B cell (primary cell): ENCODE measurements at regions not wholly inside any gene's neighbourhood (a gene's known extent, or its start where the extent isn't known, plus 50 kb on each side); places are given as distances from the start of the nearest gene placed in this dataset.

Source experiments
- CTCF ChIP-seq: fragments of 200-600 bp; IDR thresholded peaks from one replicate; pipeline ENCODE4 v1.8.0; 2022; ENCODE audit warnings: antibody characterized with exemption, mild to moderate bottlenecking
- EZH2 ChIP-seq: IDR thresholded peaks from 2 replicates; pipeline ENCODE4 v1.6.1; 2012; ENCODE audit warnings: borderline replicate concordance, low read depth, mild to moderate bottlenecking, moderate library complexity, low read length; ENCODE audit not compliant: insufficient read depth, poor library complexity, severe bottlenecking

- TF ChIP-seq CTCF (no peak), EZH2 (no peak)
These were observed 134.0 kb upstream of the TARS1 start for GRCh38 chr5:33306758-33307157.
